KBM-7 (cell line): ENCODE measurements at regions not wholly inside any gene's neighbourhood (a gene's known extent, or its start where the extent isn't known, plus 50 kb on each side); places are given as distances from the start of the nearest gene placed in this dataset.

Experiments used
- DNase-seq: peaks from one replicate; pipeline ENCODE4 v3.0.0-alpha.2; 2015
- in situ Hi-C: fragments of 300-500 bp; cut with MboI; formaldehyde crosslinking; loops from 2 replicates; pipeline ENCODE4 v1.14.3; 2020; ENCODE audit warnings: low sequenced_read_pairs, low pct_unique_long_range_greater_than_20kb, mixed read lengths

- in situ Hi-C loops, result no loop called here
Measured at GRCh38 chrX:118167361-118167760, 50.8 kb upstream of the KLHL13 start.

GRCh38 chrX:118171356-118171755 is 54.7 kb upstream of the KLHL13 start:
- DNase-seq, result no peak
- in situ Hi-C loops, result no loop called here

More at GRCh38 chrX:118167361-118167760, 50.8 kb upstream of the KLHL13 start:
- DNase-seq, result no peak

GRCh38 chrX:118174516-118175098 is 58.0 kb upstream of the KLHL13 start:
- in situ Hi-C loops, result no loop called here
- no peak for DNase-seq

- in situ Hi-C loops, result no loop called here
- no peak for DNase-seq
Measured at GRCh38 chrX:118177708-118178107, 61.1 kb upstream of the KLHL13 start.

GRCh38 chrX:118178450-118178849 is 61.8 kb upstream of the KLHL13 start:
- in situ Hi-C loops, result no loop called here
- DNase-seq, result no peak

- no peak for DNase-seq
- in situ Hi-C loops, result no loop called here
Measured at GRCh38 chrX:118179161-118179560, 62.6 kb upstream of the KLHL13 start.

- no peak for DNase-seq
- in situ Hi-C loops, result no loop called here
Measured at GRCh38 chrX:118179718-118180117, 63.1 kb upstream of the KLHL13 start.

- in situ Hi-C loops, result no loop called here
- DNase-seq, result no peak
Measured at GRCh38 chrX:118181030-118181429, 64.4 kb upstream of the KLHL13 start.

- in situ Hi-C loops, result no loop called here
- no peak for DNase-seq
Measured at GRCh38 chrX:118182025-118182424, 65.4 kb upstream of the KLHL13 start.

- DNase-seq, result no peak
- in situ Hi-C loops, result no loop called here
Measured at GRCh38 chrX:118182681-118183080, 66.1 kb upstream of the KLHL13 start.

GRCh38 chrX:118183606-118184005 is 67.0 kb upstream of the KLHL13 start:
- DNase-seq, result peak; percentile 16

GRCh38 chrX:118187100-118187499 is 70.5 kb upstream of the KLHL13 start:
- no peak for DNase-seq
- in situ Hi-C loops, result no loop called here

More at GRCh38 chrX:118183606-118184005, 67.0 kb upstream of the KLHL13 start:
- in situ Hi-C loops, result no loop called here

GRCh38 chrX:118189000-118189399 is 72.4 kb upstream of the KLHL13 start:
- DNase-seq, result peak; percentile 7
- in situ Hi-C loops, result no loop called here

- in situ Hi-C loops, result no loop called here
- DNase-seq, result no peak
Measured at GRCh38 chrX:118189628-118190027, 73.0 kb upstream of the KLHL13 start.

GRCh38 chrX:118197730-118198129 is 81.1 kb upstream of the KLHL13 start:
- DNase-seq, result no peak
- in situ Hi-C loops, result no loop called here

- no peak for DNase-seq
- in situ Hi-C loops, result no loop called here
Measured at GRCh38 chrX:118198577-118198976, 82.0 kb upstream of the KLHL13 start.

- in situ Hi-C loops, result no loop called here
- no peak for DNase-seq
Measured at GRCh38 chrX:118199997-118200396, 83.4 kb upstream of the KLHL13 start.

GRCh38 chrX:118205421-118206395 is 89.1 kb upstream of the KLHL13 start:
- in situ Hi-C loops, result no loop called here
- no peak for DNase-seq

GRCh38 chrX:118207831-118208453 is 91.3 kb upstream of the KLHL13 start:
- in situ Hi-C loops, result no loop called here
- no peak for DNase-seq

- DNase-seq, result no peak
- in situ Hi-C loops, result no loop called here
Measured at GRCh38 chrX:118208481-118208880, 91.9 kb upstream of the KLHL13 start.
